Spleen (tissue), 7 donors: ENCODE measurements at regions not wholly inside any gene's neighbourhood (a gene's known extent, or its start where the extent isn't known, plus 50 kb on each side); places are given as distances from the start of the nearest gene placed in this dataset.

Source experiments
- CTCF ChIP-seq, 11 experiments: fragments of 200-600 bp in 7 of 11; fragments of 450-650 bp in 4 of 11; sonication (generic) in 4 of 11; IDR thresholded peaks in 8 of 11; conservative IDR thresholded peaks in 3 of 11; 1 replicate in 7 of 11; 2 replicates in 4 of 11; pipeline versions ENCODE4 v1.4.0 to v1.8.0; 2016 to 2021; ENCODE audit warnings: antibody characterized with exemption in 11 of 11, inconsistent platforms in 4 of 11, mild to moderate bottlenecking in 1 of 11
- POLR2A ChIP-seq, 3 donors: fragments of 450-650 bp; IDR thresholded peaks; one replicate each; pipeline ENCODE4 v1.5.1; 2017; ENCODE audit warnings: antibody characterized with exemption in 3 of 3, mild to moderate bottlenecking in 1 of 3
- POLR2AphosphoS5 ChIP-seq, 3 donors: sonication (generic); formaldehyde crosslinking; IDR thresholded peaks; one replicate each; pipeline ENCODE4 v1.5.1; 2017; ENCODE audit warnings: antibody characterized with exemption in 3 of 3
- donor health status: DM: no; HTN: no; CAD: no; lungs with moderate emphysema.
- donor health status: DM: no; HTN: no; CAD: no.
- donor health status: DM: no; HTN: no; CAD: no.

DNA sequence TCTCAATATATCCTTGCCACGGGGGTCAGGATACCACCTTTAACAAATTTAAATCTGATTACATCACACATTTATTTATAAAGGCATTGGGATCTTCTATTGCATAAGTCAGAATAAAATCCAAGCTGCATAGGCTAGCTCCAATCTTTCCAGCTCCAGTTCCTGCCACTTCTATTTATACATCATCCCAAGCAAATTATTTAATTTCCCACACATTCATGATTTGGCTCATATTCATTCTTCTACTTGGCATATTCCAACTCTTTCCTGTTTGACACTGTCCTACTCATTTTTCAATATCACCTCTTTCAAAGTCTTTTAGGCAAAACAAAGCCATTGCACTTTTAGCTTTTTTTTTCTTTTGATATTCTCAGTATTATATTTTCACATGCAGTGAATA is 579.0 kb upstream of the FZD8 start:
- no peak for TF ChIP-seq POLR2A (IDR thresholded peaks at IDR 0.05)
- TF ChIP-seq CTCF (IDR thresholded peaks at IDR 0.05 in 8 of 11, conservative IDR thresholded peaks at IDR 0.05 in 3 of 11), result no peak
- TF ChIP-seq POLR2AphosphoS5 (IDR thresholded peaks at IDR 0.05), result no peak
